Testis (tissue), 2 donors: ENCODE measurements at regions not wholly inside any gene's neighbourhood (a gene's known extent, or its start where the extent isn't known, plus 50 kb on each side); places are given as distances from the start of the nearest gene placed in this dataset.

Experiments used
- CTCF ChIP-seq, 3 experiments: fragments of 450-650 bp in 2 of 3; fragments of 200-600 bp in 1 of 3; sonication (generic) in 1 of 3; IDR thresholded peaks; one replicate each; pipeline ENCODE4 v1.5.1; 2016 to 2019; ENCODE audit warnings: antibody characterized with exemption in 3 of 3, mild to moderate bottlenecking in 2 of 3, moderate library complexity in 1 of 3
- POLR2A ChIP-seq: fragments of 450-650 bp; IDR thresholded peaks from one replicate; pipeline ENCODE4 v1.6.1; 2017; ENCODE audit warnings: antibody characterized with exemption, mild to moderate bottlenecking, moderate library complexity

- TF ChIP-seq CTCF (IDR thresholded peaks at IDR 0.05) (no peak), POLR2A (no peak)
These were observed 285.4 kb downstream of the BCL11A start for GRCh38 chr2:60268032-60268431.
